HG03064 (cell line): ENCODE measurements at regions not wholly inside any gene's neighbourhood (a gene's known extent, or its start where the extent isn't known, plus 50 kb on each side); places are given as distances from the start of the nearest gene placed in this dataset.

Source experiments
- ATAC-seq: cut with Tn5 transposase; IDR thresholded peaks from one replicate; pipeline ENCODE4 v1.9.1; 2021; ENCODE audit warnings: low read depth; ENCODE audit not compliant: unreplicated experiment

GRCh38 chr9:89803403-89803802 is 198.6 kb downstream of the GADD45G start:
- no peak for ATAC-seq

- ATAC-seq = no peak
Observed at GRCh38 chr9:89804766-89805531, 200.1 kb downstream of the GADD45G start.

- no peak for ATAC-seq
Observed at GRCh38 chr9:89805571-89806292, 200.9 kb downstream of the GADD45G start.

GRCh38 chr9:89806371-89807100 is 201.7 kb downstream of the GADD45G start:
- no peak for ATAC-seq

GRCh38 chr9:89807101-89807395 is 202.2 kb downstream of the GADD45G start:
- ATAC-seq = no peak

- ATAC-seq = no peak
Observed at GRCh38 chr9:89807682-89808075, 202.9 kb downstream of the GADD45G start.

- ATAC-seq = peak; percentile 53
Observed at GRCh38 chr9:89808076-89808755, 203.4 kb downstream of the GADD45G start.

- ATAC-seq = no peak
Observed at GRCh38 chr9:89808756-89809181, 204.0 kb downstream of the GADD45G start.

GRCh38 chr9:89810431-89810830 is 205.6 kb downstream of the GADD45G start:
- ATAC-seq = no peak

- no peak for ATAC-seq
Observed at GRCh38 chr9:89811356-89811755, 206.5 kb downstream of the GADD45G start.

- no peak for ATAC-seq
Observed at GRCh38 chr9:89811886-89812450, 207.2 kb downstream of the GADD45G start.

GRCh38 chr9:89812556-89813181 is 207.9 kb downstream of the GADD45G start:
- no peak for ATAC-seq

GRCh38 chr9:89813482-89813881 is 208.7 kb downstream of the GADD45G start:
- no peak for ATAC-seq

- ATAC-seq = no peak
Observed at GRCh38 chr9:89814340-89815040, 209.7 kb downstream of the GADD45G start.

- peak; percentile 14 for ATAC-seq
Observed at GRCh38 chr9:89815061-89815902, 210.5 kb downstream of the GADD45G start.

GRCh38 chr9:89815903-89816573 is 211.2 kb downstream of the GADD45G start:
- ATAC-seq = peak; percentile 89

- ATAC-seq = no peak
Observed at GRCh38 chr9:89817151-89817950, 212.5 kb downstream of the GADD45G start.
